HFFc6 (cell line): ENCODE measurements at regions not wholly inside any gene's neighbourhood (a gene's known extent, or its start where the extent isn't known, plus 50 kb on each side); places are given as distances from the start of the nearest gene placed in this dataset.

Source experiments
- DNase-seq: peaks from one replicate; pipeline ENCODE4 v3.0.0-alpha.2; 2018
- H3K27ac Mint-ChIP-seq: 2 replicates; pipeline ENCODE4 v1.8.0; 2020; ENCODE audit warnings: mild to moderate bottlenecking, mixed read lengths
- H3K27me3 Mint-ChIP-seq: 2 replicates; pipeline ENCODE4 v1.8.0; 2021; ENCODE audit warnings: mild to moderate bottlenecking, moderate library complexity, mixed read lengths; ENCODE audit not compliant: insufficient read depth
- H3K36me3 Mint-ChIP-seq: 2 replicates; pipeline ENCODE4 v1.8.0; 2021; ENCODE audit warnings: low read depth, mixed read lengths
- H3K4me1 Mint-ChIP-seq: 2 replicates; pipeline ENCODE4 v1.8.0; 2020; ENCODE audit warnings: low read depth, mixed read lengths
- H3K4me3 Mint-ChIP-seq: 2 replicates; pipeline ENCODE4 v1.8.0; 2020; ENCODE audit warnings: mild to moderate bottlenecking, moderate library complexity, mixed read lengths
- H3K9me3 Mint-ChIP-seq: 2 replicates; pipeline ENCODE4 v1.8.0; 2020; ENCODE audit warnings: mild to moderate bottlenecking, mixed read lengths
- CTCF ChIP-seq: fragments of 200-600 bp; sonication (generic); IDR thresholded peaks from 2 replicates; pipeline ENCODE4 v1.5.0; 2021; ENCODE audit warnings: antibody characterized with exemption, mild to moderate bottlenecking

- no peak for DNase-seq
- H3K36me3 Mint-ChIP-seq, result no peaks in the 10 kb centered on the region
- H3K4me1 Mint-ChIP-seq, result no peaks in the 10 kb centered on the region; the same call in 1 of the 2 replicates
- H3K27me3 Mint-ChIP-seq, result peaks cover 2% of the 10 kb centered on the region; the same call in 1 of the 2 replicates
- H3K27ac Mint-ChIP-seq, result no peak overlapping the region
- TF ChIP-seq CTCF, result no peak
- no peak overlapping the region for H3K4me3 Mint-ChIP-seq
- H3K9me3 Mint-ChIP-seq, result no peaks in the 10 kb centered on the region
These were observed 128.0 kb downstream of the BARX2 start for GRCh38 chr11:129503646-129504045.

GRCh38 chr11:129505266-129505665 is 129.6 kb downstream of the BARX2 start:
- Mint-ChIP-seq H3K4me1 (no peaks in the 10 kb centered on the region; the same call in 1 of the 2 replicates), H3K36me3 (no peaks in the 10 kb centered on the region), H3K9me3 (no peaks in the 10 kb centered on the region), H3K27me3 (peaks cover 2% of the 10 kb centered on the region; the same call in 1 of the 2 replicates), H3K4me3 (no peak overlapping the region), H3K27ac (no peak overlapping the region)
- no peak for TF ChIP-seq CTCF
- no peak for DNase-seq

GRCh38 chr11:129508163-129508562 is 132.5 kb downstream of the BARX2 start:
- no peaks in the 10 kb centered on the region; the same call in 1 of the 2 replicates for H3K4me1 Mint-ChIP-seq
- no peaks in the 10 kb centered on the region for H3K27me3 Mint-ChIP-seq
- no peak for DNase-seq
- H3K9me3 Mint-ChIP-seq, result no peaks in the 10 kb centered on the region
- H3K36me3 Mint-ChIP-seq, result no peaks in the 10 kb centered on the region
- H3K27ac Mint-ChIP-seq, result no peak overlapping the region
- no peak overlapping the region for H3K4me3 Mint-ChIP-seq
- TF ChIP-seq CTCF, result no peak

- TF ChIP-seq CTCF, result no peak
- DNase-seq, result no peak
These were observed 152.6 kb downstream of the BARX2 start for GRCh38 chr11:129528296-129528695.

GRCh38 chr11:129530154-129530895 is 154.7 kb downstream of the BARX2 start:
- no peak for TF ChIP-seq CTCF
- H3K27ac Mint-ChIP-seq, result no peak overlapping the region
- no peaks in the 10 kb centered on the region for H3K4me1 Mint-ChIP-seq
- no peaks in the 10 kb centered on the region for H3K36me3 Mint-ChIP-seq
- H3K4me3 Mint-ChIP-seq, result no peak overlapping the region
- H3K27me3 Mint-ChIP-seq, result peaks cover 3% of the 10 kb centered on the region
- DNase-seq, result no peak
- H3K9me3 Mint-ChIP-seq, result peaks cover 5% of the 10 kb centered on the region

More at GRCh38 chr11:129528296-129528695, 152.6 kb downstream of the BARX2 start:
- no peak overlapping the region for H3K27ac Mint-ChIP-seq
- no peak overlapping the region for H3K4me3 Mint-ChIP-seq
- H3K4me1 Mint-ChIP-seq, result no peaks in the 10 kb centered on the region
- no peaks in the 10 kb centered on the region for H3K9me3 Mint-ChIP-seq
- H3K36me3 Mint-ChIP-seq, result no peaks in the 10 kb centered on the region
- peaks cover 3% of the 10 kb centered on the region for H3K27me3 Mint-ChIP-seq
